ENCODE measurements at regions not wholly inside any gene's neighbourhood (a gene's known extent, or its start where the extent isn't known, plus 50 kb on each side); places are given as distances from the start of the nearest gene placed in this dataset.
A peak's percentile ranks its signal among the peaks of the same experiment; 100 is the strongest.

DNA sequence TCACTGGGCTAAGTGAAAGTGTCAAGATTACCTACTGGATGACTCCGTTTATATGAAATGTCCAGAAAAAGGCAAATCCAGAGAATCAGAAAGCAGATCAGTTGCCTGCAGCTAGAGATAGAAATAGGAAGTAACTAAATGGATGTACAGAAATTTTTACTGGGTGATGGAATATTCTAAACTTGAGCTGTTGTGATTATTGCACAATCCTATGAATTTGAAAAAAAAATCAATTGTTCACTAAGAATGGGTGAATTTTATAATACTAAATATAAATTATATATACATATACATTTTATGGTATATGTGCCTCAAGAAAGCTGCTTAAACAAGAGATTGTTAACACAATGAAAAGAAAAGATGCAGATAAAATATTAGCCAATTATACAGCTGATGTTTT, 181.1 kb upstream of the C16orf82 start:
- DNase-seq (ENCODE audit: low read depth) = no peak

- DNase-seq (ENCODE audit: low read depth) = peak; percentile 8
These were observed 177.0 kb upstream of the C16orf82 start for GRCh38 chr16:26889740-26890139.

- DNase-seq (ENCODE audit: low read depth) = no peak
These were observed 168.5 kb upstream of the C16orf82 start for GRCh38 chr16:26898200-26898599.

- DNase-seq (ENCODE audit: low read depth) = no peak
These were observed 165.4 kb upstream of the C16orf82 start for GRCh38 chr16:26901196-26901861.

- DNase-seq (ENCODE audit: low read depth) = no peak
These were observed 164.7 kb upstream of the C16orf82 start for GRCh38 chr16:26901983-26902382.

DNA sequence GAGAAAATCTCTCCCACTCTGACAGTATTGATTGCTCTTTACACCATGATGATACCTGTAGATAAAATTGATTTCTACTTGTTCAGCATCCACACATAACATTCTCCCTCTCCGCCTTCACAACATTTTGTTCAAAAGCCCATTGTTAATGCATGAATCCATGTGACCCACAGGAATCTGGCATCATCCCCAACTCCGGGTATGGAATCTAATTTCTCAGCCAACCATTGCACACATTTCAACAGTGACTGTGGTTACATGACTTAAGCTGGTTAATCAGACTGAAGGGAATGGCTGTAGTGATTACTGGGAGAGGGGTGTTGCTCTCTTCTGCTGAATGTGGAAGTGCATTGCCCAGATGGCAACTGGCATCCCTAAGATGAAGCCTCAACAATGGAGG, 161.4 kb upstream of the C16orf82 start:
- DNase-seq (ENCODE audit: low read depth) = peak; percentile 23

GRCh38 chr16:26909623-26910022, 157.1 kb upstream of the C16orf82 start:
- DNase-seq (ENCODE audit: low read depth) = no peak

DNA sequence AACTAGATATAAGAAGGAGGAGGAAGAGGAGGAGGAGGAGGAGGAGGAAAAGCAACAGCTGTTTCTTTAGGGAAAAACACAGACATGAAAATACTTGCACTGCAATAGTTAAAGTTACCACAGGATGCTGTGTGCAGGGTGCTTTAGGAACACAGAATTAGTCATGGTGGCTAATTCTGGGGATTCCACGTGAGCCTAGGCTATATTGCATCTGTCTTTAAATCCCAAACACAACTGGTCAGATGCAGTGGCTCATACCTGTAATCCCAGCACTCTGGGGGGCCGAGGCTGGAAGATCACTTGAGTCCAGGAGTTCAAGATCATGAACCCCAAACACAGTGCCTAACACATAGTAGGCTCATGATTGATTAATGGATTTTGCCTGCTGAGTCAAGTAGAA, 155.3 kb upstream of the C16orf82 start:
- DNase-seq (ENCODE audit: low read depth) = no peak

GRCh38 chr16:26913851-26914250, 152.9 kb upstream of the C16orf82 start:
- DNase-seq (ENCODE audit: low read depth) = no peak

DNA sequence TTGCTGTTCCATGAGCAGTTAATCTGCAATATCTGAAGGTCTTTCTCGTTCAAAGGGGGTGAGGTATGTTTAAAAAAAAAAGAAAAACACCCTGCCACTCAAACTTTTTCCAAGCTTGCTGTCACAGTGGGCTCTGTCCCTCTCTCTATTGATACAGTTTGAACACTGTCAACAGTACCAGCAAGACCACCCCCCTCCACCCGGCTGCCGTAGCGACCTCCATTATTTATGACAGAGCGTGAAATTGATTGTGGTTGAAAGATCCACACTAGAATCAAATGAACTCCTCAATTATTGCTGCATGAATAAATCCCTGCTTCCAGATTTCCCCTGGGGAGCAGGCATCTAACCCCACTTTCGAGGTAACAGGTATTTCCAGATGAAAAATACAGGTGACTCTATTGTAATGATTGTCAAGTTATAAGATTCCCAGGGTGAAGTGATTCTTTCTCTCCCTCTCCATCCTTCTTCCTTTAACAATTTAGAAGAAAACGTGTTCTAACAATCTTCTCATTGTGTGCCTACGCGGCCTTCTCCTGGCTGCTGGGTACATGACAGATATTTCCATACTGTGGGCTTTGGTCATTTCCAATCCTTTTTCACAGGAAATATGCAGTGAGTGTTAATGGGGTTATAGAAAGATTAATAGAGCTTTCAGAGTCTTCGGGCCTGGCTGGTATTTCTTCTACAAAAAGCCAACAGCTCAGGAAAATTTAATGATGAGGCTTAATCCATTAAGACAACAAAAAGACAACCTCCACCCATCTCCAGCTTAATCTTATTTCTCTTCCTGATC, 135.7 kb upstream of the C16orf82 start:
- no peak for DNase-seq (ENCODE audit: low read depth)

GRCh38 chr16:26950636-26951035, 116.1 kb upstream of the C16orf82 start:
- DNase-seq (ENCODE audit: low read depth) = no peak

DNA sequence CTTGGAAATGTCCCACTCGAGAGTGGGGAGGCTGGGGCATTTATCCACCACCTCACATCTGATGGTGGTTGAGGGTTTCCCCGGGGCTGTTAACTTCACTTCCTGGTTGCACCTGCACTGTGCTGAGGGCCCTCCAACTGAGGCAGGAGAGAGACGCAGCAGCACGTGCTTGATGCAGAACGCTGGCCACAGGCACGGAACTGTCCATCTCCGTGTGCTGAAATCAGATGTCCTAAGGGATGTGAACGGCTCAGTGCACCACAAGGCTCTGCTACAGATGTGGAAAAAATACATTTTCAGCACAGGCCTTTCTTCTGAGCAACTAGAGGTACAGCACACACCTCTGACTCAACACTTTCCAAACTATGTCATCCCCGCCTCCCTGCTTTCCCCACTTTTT, 114.8 kb upstream of the C16orf82 start:
- DNase-seq (ENCODE audit: low read depth) = no peak

GRCh38 chr16:26952411-26952810, 114.3 kb upstream of the C16orf82 start:
- no peak for DNase-seq (ENCODE audit: low read depth)

DNA sequence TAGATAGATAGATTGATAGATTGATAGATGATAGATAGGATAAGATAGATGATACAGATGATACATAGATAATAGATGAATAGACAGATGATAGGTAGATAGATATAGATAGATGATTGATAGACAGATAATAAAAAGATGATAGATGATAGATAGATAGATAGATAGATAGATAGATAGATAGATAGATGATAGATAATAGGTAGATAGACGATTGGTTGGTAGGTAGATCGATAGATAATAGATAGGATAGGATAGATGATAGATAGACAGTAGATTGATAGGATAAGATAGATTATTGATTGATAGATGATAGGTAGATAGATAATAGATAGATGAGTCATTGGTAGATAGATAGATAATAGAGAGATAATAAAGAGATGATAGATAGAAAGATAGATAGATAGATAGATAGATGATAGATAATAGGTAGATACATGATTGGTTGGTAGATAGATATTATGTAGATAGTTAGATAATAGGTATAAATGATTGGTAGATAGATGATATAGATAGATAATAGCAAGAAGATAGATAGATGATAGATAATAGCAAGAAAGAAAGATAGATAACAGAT, 109.4 kb upstream of the C16orf82 start:
- DNase-seq (ENCODE audit: low read depth) = no peak

- no peak for DNase-seq (ENCODE audit: low read depth)
These were observed 107.2 kb upstream of the C16orf82 start for GRCh38 chr16:26959416-26960009.

DNA sequence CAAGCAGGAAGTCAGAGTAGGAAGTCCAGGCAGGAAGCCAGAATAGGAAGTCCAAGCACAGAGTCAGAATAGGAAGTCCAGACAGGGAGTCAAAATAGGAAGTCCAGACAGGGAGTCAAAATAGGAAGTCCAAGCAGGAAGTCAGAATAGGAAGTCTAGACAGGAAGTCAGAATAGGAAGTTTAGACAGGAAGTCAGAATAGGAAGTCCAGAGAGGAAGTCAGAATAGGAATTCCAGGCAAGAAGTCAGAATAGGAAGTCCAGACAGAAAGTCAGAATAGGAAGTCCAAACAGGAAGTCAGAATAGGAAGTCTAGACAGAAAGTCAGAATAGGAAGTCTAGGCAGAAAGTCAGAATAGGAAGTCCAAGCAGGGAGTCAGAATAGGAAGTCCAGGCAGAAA, 105.3 kb upstream of the C16orf82 start:
- no peak for DNase-seq (ENCODE audit: low read depth)

DNA sequence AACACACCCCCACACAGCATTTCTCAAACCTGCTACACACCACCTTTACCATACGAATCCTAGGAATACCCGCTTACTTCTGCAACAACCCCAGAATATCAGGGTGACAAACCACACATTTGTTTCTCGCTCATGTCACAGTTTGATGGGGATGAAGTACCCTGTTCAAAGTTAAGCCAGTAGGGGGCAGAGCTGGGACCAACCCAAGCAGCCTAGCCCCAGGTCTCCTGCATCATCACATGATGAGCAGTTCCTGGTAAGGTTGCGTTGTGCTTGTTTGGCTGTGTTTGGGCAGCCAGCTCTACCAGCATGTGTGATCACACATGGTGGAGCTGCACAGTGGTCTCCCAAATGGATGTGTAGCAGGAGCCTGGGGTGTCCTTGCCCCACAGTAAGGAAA, 103.6 kb upstream of the C16orf82 start:
- no peak for DNase-seq (ENCODE audit: low read depth)

DNA sequence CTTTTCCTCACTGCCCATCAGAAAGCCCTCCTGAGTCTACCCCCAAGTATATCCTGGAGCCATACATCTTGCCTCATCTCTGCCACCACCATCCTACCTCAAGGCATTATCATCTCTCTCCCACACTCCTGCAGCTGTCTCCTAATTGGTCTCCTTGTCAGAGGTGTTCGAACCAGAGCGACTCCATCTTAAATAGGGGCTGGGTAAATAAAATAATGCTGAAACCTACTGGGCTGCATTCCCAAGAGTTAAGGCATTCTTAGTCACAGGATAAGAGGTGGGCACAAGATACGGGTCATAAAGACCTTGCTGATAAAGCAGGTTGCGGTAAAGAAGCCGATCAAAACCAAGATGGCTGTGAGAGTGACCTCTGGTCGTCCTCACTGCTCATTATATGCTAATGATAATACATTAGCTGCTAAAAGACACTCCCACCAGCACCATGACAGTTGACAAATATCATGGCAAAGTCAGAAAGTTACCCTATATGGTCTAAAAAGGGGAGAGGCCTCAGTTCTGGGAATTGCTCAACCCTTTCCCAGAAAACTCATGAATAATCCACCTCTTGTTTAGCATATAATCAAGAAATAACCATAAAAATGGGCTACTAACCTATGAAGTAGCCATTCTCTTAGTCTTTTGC, 97.0 kb upstream of the C16orf82 start:
- no peak for DNase-seq (ENCODE audit: low read depth)

DNA sequence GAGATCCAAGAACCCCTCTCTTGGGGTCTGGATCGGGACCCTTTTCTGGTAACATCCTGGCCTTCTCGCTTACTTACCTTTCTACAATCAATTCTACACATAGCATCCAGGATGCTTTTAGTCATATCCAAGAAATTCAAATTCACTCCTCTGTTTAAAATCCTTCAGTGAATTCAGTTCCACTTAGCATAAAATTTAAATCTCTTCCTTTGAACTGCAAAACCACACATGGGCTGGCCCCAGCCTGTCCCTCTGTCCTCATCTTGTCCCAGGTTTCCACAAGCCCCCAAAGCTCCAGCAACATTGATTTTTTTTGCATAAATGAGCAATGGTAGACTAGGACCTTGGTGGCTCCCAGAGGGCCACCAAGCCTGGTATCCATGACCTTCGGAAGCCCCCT, 96.4 kb upstream of the C16orf82 start:
- no peak for DNase-seq (ENCODE audit: low read depth)

DNA sequence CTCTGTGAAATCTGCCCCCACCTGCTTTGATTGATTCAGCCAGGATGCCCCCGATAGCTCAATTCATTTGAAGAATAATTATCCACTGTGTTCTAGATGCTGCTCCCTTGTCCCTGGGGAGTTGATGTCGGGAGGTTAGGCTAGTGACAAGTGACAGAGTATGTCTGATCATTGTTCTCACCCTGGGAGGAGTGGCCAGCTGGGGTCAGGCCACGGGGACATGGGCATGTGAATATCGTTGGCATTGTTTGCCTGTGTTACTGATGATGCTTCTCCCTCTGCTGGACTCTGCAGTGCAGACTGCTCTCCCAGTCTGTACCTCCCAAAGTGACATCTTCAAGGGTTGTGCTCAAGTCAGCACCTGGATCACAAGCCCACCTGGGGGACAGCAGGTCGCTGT, 89.9 kb upstream of the C16orf82 start:
- no peak for DNase-seq (ENCODE audit: low read depth)

DNA sequence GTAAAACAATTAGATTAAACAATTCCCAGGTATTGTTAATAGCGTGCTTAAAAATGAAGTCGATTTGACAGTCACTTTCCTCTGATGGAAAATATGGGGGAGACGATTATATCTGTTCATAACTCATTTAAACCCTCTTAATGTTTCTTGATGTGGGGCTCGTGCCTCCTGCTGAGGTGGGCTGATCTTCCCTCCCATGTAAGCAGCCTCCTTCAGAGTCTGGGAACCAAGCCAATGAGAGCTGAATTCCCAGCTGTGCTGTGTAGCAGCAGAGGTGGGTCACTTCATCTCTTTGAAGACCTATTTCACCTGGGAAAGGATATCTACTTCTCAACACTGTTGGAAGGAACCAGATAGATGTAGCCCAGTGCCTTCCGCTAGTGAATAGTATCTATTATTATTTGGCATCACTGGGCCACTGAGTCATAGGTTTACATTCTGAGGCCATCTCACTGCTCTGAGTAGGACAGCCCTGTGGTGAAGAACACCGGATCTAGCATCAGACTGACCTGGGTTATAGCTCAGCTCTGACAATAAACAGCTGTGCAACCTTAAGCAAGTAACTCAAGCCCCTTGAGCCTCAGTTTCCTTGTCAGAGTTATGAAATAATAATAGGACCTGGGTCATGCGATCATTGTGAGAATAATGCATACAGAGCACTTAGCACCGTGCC, 85.3 kb upstream of the C16orf82 start:
- peak; percentile 14 for DNase-seq (ENCODE audit: low read depth)

- DNase-seq (ENCODE audit: low read depth) = no peak
These were observed 84.3 kb upstream of the C16orf82 start for GRCh38 chr16:26982422-26982821.

All from fibroblast of the conjunctiva (primary cell).